Breast epithelium (tissue), 3 donors: ENCODE measurements at regions not wholly inside any gene's neighbourhood (a gene's known extent, or its start where the extent isn't known, plus 50 kb on each side); places are given as distances from the start of the nearest gene placed in this dataset.

Source experiments
- POLR2A ChIP-seq: fragments of 450-650 bp; IDR thresholded peaks from one replicate; pipeline ENCODE4 v1.6.1; 2016; ENCODE audit warnings: antibody characterized with exemption, mild to moderate bottlenecking, moderate library complexity
- POLR2AphosphoS5 ChIP-seq, 3 donors: sonication (generic); formaldehyde crosslinking; IDR thresholded peaks; one replicate each; pipeline ENCODE4 v1.6.1; 2017; ENCODE audit warnings: antibody characterized with exemption in 3 of 3
- TF ChIP-seq, protein P1 (sequence below), 3 donors: fragments of 450-650 bp; IDR thresholded peaks; one replicate each; pipeline ENCODE4 v1.5.1; 2016 to 2017; ENCODE audit warnings: antibody characterized with exemption in 3 of 3, mild to moderate bottlenecking in 3 of 3, moderate library complexity in 3 of 3

DNA sequence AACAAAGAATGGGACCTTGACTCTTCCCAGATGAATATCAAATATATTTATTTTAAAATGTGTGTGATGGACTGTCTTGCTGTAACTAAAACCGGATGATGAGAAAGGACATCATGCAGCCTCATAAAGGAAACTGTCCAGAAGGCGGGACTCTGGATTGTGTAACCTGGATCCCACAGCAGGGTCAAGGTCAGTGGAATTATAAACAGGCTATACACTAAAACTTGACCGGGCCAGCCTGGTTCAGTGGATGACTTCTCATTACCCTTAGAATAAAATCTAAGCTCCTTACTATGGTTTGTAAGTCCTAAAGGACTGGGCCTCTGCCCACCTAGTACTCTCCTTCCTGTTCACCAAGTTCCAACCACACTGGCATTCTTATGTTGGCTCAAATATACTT, 280.3 kb downstream of the ELAVL2 start:
- TF ChIP-seq POLR2AphosphoS5 (IDR thresholded peaks at IDR 0.05) = no peak
- TF ChIP-seq, protein P1, sequence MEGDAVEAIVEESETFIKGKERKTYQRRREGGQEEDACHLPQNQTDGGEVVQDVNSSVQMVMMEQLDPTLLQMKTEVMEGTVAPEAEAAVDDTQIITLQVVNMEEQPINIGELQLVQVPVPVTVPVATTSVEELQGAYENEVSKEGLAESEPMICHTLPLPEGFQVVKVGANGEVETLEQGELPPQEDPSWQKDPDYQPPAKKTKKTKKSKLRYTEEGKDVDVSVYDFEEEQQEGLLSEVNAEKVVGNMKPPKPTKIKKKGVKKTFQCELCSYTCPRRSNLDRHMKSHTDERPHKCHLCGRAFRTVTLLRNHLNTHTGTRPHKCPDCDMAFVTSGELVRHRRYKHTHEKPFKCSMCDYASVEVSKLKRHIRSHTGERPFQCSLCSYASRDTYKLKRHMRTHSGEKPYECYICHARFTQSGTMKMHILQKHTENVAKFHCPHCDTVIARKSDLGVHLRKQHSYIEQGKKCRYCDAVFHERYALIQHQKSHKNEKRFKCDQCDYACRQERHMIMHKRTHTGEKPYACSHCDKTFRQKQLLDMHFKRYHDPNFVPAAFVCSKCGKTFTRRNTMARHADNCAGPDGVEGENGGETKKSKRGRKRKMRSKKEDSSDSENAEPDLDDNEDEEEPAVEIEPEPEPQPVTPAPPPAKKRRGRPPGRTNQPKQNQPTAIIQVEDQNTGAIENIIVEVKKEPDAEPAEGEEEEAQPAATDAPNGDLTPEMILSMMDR (IDR thresholded peaks at IDR 0.05) = no peak
- no peak for TF ChIP-seq POLR2A
